ENCODE measurements at regions not wholly inside any gene's neighbourhood (a gene's known extent, or its start where the extent isn't known, plus 50 kb on each side); places are given as distances from the start of the nearest gene placed in this dataset.
A peak's percentile ranks its signal among the peaks of the same experiment; 100 is the strongest.

DNA sequence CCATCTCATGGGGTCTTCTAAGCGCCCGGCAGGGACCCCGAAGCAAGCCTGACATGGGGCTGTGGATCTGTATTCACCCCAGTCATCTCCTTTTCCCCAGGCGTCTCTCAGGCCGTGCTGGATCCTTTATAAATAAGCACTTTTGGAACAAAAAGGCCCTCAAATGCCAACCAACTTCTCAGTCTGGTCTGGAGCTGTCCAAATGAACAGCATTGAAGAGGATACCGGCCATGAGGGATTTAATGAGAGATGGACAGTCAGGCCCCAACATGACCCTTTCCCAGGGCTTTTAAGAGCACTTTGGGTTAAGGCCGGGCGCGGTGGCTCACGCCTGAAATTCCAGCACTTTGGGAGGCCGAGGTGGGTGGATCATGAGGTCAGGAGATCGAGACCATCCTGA lies 89.2 kb upstream of the SPATA12 start:
- Mint-ChIP-seq H3K4me3 (no peak overlapping the region), H3K4me1 (peaks cover 22% of the 10 kb centered on the region), H3K27ac (no peak overlapping the region), H3K36me3 (ENCODE audit: low read depth) (peaks cover 6% of the 10 kb centered on the region), H3K9me3 (no peaks in the 10 kb centered on the region), H3K27me3 (ENCODE audit: low read depth, poor library complexity) (peaks cover 5% of the 10 kb centered on the region)
- no peak for DNase-seq
- no peak for TF ChIP-seq CTCF (IDR thresholded peaks at IDR 0.05)

GRCh38 chr3:56970461-56970879 lies 90.0 kb upstream of the SPATA12 start:
- TF ChIP-seq CTCF (IDR thresholded peaks at IDR 0.05), result no peak
- H3K36me3 Mint-ChIP-seq (ENCODE audit: low read depth), result peaks cover 6% of the 10 kb centered on the region
- H3K9me3 Mint-ChIP-seq, result no peaks in the 10 kb centered on the region
- H3K4me3 Mint-ChIP-seq, result no peak overlapping the region
- H3K27ac Mint-ChIP-seq, result peak overlapping the region; percentile 94
- H3K27me3 Mint-ChIP-seq (ENCODE audit: low read depth, poor library complexity), result peaks cover 9% of the 10 kb centered on the region
- DNase-seq, result no peak
- H3K4me1 Mint-ChIP-seq, result peaks cover 22% of the 10 kb centered on the region

DNA sequence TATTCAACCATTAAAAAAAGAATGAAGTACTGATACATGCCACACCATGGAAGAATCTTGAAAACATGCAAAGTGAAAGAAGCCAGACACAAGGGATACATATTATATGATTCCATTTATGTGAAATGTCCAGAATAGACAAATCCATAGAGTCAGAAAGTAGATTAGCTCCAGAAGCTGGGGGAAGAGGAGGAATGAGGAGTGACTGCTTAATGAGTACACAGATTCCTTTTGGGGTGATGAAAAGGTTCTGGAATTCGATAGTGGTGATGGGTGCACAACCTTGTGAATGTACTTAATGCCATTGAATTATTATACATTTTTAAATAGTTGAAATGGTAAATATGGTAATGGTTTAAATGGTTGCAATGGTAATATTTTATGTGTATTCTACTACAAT lies 90.6 kb upstream of the SPATA12 start:
- Mint-ChIP-seq H3K9me3 (no peaks in the 10 kb centered on the region), H3K4me3 (no peak overlapping the region), H3K4me1 (peaks cover 20% of the 10 kb centered on the region), H3K36me3 (ENCODE audit: low read depth) (peaks cover 6% of the 10 kb centered on the region), H3K27ac (no peak overlapping the region), H3K27me3 (ENCODE audit: low read depth, poor library complexity) (peaks cover 9% of the 10 kb centered on the region)
- no peak for TF ChIP-seq CTCF (IDR thresholded peaks at IDR 0.05)
- DNase-seq, result no peak

GRCh38 chr3:56966509-56966908 lies 94.0 kb upstream of the SPATA12 start:
- no peak overlapping the region for H3K27ac Mint-ChIP-seq
- no peak for DNase-seq
- peaks cover 13% of the 10 kb centered on the region for H3K4me1 Mint-ChIP-seq
- H3K27me3 Mint-ChIP-seq (ENCODE audit: low read depth, poor library complexity), result peaks cover 6% of the 10 kb centered on the region
- no peaks in the 10 kb centered on the region for H3K9me3 Mint-ChIP-seq
- TF ChIP-seq CTCF (IDR thresholded peaks at IDR 0.05), result no peak
- H3K4me3 Mint-ChIP-seq, result no peak overlapping the region
- no peaks in the 10 kb centered on the region for H3K36me3 Mint-ChIP-seq (ENCODE audit: low read depth)

DNA sequence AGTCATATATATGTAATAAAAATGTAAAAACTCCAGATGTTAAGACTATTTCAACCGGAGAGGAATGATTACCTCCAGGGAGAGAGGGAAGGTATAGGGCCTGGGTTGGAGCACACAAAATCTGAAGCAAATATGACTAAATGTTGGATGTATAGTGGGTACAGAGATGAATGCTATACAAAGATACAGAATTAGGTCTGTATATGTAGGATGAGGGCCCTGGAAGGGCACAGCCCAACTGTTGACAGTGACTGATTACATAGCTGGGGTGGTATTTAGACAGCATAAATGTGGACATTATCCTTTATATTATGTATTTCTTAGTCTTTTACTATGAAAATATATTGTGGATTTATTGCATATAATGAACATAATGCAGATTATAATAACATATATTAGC lies 94.4 kb upstream of the SPATA12 start:
- Mint-ChIP-seq H3K4me3 (no peak overlapping the region), H3K36me3 (ENCODE audit: low read depth) (no peaks in the 10 kb centered on the region), H3K27me3 (ENCODE audit: low read depth, poor library complexity) (peaks cover 6% of the 10 kb centered on the region), H3K9me3 (no peaks in the 10 kb centered on the region), H3K4me1 (peaks cover 13% of the 10 kb centered on the region), H3K27ac (no peak overlapping the region)
- no peak for DNase-seq
- TF ChIP-seq CTCF (IDR thresholded peaks at IDR 0.05), result no peak

- peaks cover 6% of the 10 kb centered on the region for H3K27me3 Mint-ChIP-seq (ENCODE audit: low read depth, poor library complexity)
Observed at GRCh38 chr3:56962922-56963321, 97.5 kb upstream of the SPATA12 start.

More at GRCh38 chr3:56962922-56963321, 97.5 kb upstream of the SPATA12 start:
- no peaks in the 10 kb centered on the region for H3K36me3 Mint-ChIP-seq (ENCODE audit: low read depth)
- DNase-seq, result no peak
- no peak overlapping the region for H3K27ac Mint-ChIP-seq
- no peaks in the 10 kb centered on the region for H3K9me3 Mint-ChIP-seq
- TF ChIP-seq CTCF (IDR thresholded peaks at IDR 0.05), result no peak
- H3K4me1 Mint-ChIP-seq, result peaks cover 18% of the 10 kb centered on the region
- H3K4me3 Mint-ChIP-seq, result no peak overlapping the region

All from nephron progenitor cell (in vitro differentiated cells).